ENCODE measurements at regions not wholly inside any gene's neighbourhood (a gene's known extent, or its start where the extent isn't known, plus 50 kb on each side); places are given as distances from the start of the nearest gene placed in this dataset.
"Not testable (repeated sequence)": the region's sequence is repeated elsewhere in the genome, so short reads cannot be mapped to it uniquely, and the experiment has no call there.

- DNase-seq (ENCODE audit: low read depth, low spot score): no peak
These were observed 108.0 kb upstream of the CACHD1 start for GRCh38 chr1:64361974-64362373.

- DNase-seq (ENCODE audit: low read depth, low spot score): no peak
These were observed 106.8 kb upstream of the CACHD1 start for GRCh38 chr1:64363111-64363510.

GRCh38 chr1:64363616-64364015 is 106.3 kb upstream of the CACHD1 start:
- DNase-seq (ENCODE audit: low read depth, low spot score): no peak

- DNase-seq (ENCODE audit: low read depth, low spot score): no peak
These were observed 103.1 kb upstream of the CACHD1 start for GRCh38 chr1:64366821-64367220.

- no peak for DNase-seq (ENCODE audit: low read depth, low spot score)
These were observed 101.6 kb upstream of the CACHD1 start for GRCh38 chr1:64368344-64368743.

GRCh38 chr1:64378826-64379225 is 91.1 kb upstream of the CACHD1 start:
- DNase-seq (ENCODE audit: low read depth, low spot score): no peak

- no peak for DNase-seq (ENCODE audit: low read depth, low spot score)
These were observed 82.3 kb upstream of the CACHD1 start for GRCh38 chr1:64387389-64388285.

- no peak for DNase-seq (ENCODE audit: low read depth, low spot score)
These were observed 81.6 kb upstream of the CACHD1 start for GRCh38 chr1:64388336-64388735.

GRCh38 chr1:64392109-64392508 is 77.8 kb upstream of the CACHD1 start:
- no peak for DNase-seq (ENCODE audit: low read depth, low spot score)

GRCh38 chr1:64393790-64394189 is 76.1 kb upstream of the CACHD1 start:
- no peak for DNase-seq (ENCODE audit: low read depth, low spot score)

GRCh38 chr1:64396817-64397216 is 73.1 kb upstream of the CACHD1 start:
- no peak for DNase-seq (ENCODE audit: low read depth, low spot score)

- DNase-seq (ENCODE audit: low read depth, low spot score): no peak
These were observed 72.4 kb upstream of the CACHD1 start for GRCh38 chr1:64397541-64397940.

GRCh38 chr1:64398936-64399335 is 71.0 kb upstream of the CACHD1 start:
- DNase-seq (ENCODE audit: low read depth, low spot score): no peak

GRCh38 chr1:64401285-64401684 is 68.6 kb upstream of the CACHD1 start:
- DNase-seq (ENCODE audit: low read depth, low spot score): no peak

GRCh38 chr1:64403331-64403730 is 66.6 kb upstream of the CACHD1 start:
- DNase-seq (ENCODE audit: low read depth, low spot score): no peak

GRCh38 chr1:64404202-64404601 is 65.7 kb upstream of the CACHD1 start:
- no peak for DNase-seq (ENCODE audit: low read depth, low spot score)

GRCh38 chr1:64405833-64406232 is 64.1 kb upstream of the CACHD1 start:
- DNase-seq (ENCODE audit: low read depth, low spot score): no peak

GRCh38 chr1:64410217-64410616 is 59.7 kb upstream of the CACHD1 start:
- DNase-seq (ENCODE audit: low read depth, low spot score): no peak

- not testable (repeated sequence) for DNase-seq (ENCODE audit: low read depth, low spot score)
These were observed 54.9 kb upstream of the CACHD1 start for GRCh38 chr1:64414855-64415546.

GRCh38 chr1:64417803-64418202 is 52.1 kb upstream of the CACHD1 start:
- DNase-seq (ENCODE audit: low read depth, low spot score): no peak
